ENCODE measurements at regions not wholly inside any gene's neighbourhood (a gene's known extent, or its start where the extent isn't known, plus 50 kb on each side); places are given as distances from the start of the nearest gene placed in this dataset.

GRCh38 chr13:107821492-107821891, 393.8 kb downstream of the LIG4 start:
- H3K9ac ChIP-seq (replicated peaks; ENCODE audit: extremely low read depth, insufficient read depth, low read length): no peak overlapping the region
- H3K4me2 ChIP-seq (ENCODE audit: insufficient read depth, low read length): no peak overlapping the region
- dilution Hi-C loops (cut with MboI; ENCODE audit: extremely low pct_ligation_motif_present, low sequenced_read_pairs) (no loop called here), intact Hi-C loops (cut with micrococcal nuclease) (no loop called here)
- H3K27me3 ChIP-seq (ENCODE audit: control insufficient read depth in 2 of 2, insufficient read depth in 2 of 2, low read length in 2 of 2): no peaks in the 10 kb centered on the region
- H4K20me1 ChIP-seq (replicated peaks; ENCODE audit: control insufficient read depth, extremely low read depth, insufficient read depth, low read length): no peaks in the 10 kb centered on the region
- H3K36me3 ChIP-seq (ENCODE audit: control insufficient read depth in 2 of 2, extremely low read depth in 1 of 2, insufficient read depth in 2 of 2, low read length in 2 of 2): no peaks in the 10 kb centered on the region
- no peak overlapping the region for H3K4me3 ChIP-seq (replicated peaks in 1 of 3; ENCODE audit: insufficient read depth in 1 of 3, low read depth in 1 of 3, low read length in 3 of 3)
- peaks cover 4% of the 10 kb centered on the region for H3K4me1 ChIP-seq (ENCODE audit: control insufficient read depth, extremely low read depth, insufficient read depth, low read length)
- ChIA-PET POLR2A (no interaction called here), CTCF (no interaction called here)
- H3K9me1 ChIP-seq (replicated peaks; ENCODE audit: control insufficient read depth, extremely low read depth, insufficient read depth, low read length): no peaks in the 10 kb centered on the region
- no peaks in the 10 kb centered on the region for H3K79me2 ChIP-seq (ENCODE audit: control insufficient read depth, insufficient read depth, low read length)
- TF ChIP-seq EZH2 (IDR thresholded peaks at IDR 0.05; ENCODE audit: borderline replicate concordance, low read depth, low read length, severe bottlenecking): no peak
- no peak for TF ChIP-seq MAX (IDR thresholded peaks at IDR 0.05; ENCODE audit: insufficient read depth, insufficient read length)
- peak; percentile 42 for FAIRE-seq
- no peak overlapping the region for H2AFZ ChIP-seq (ENCODE audit: low read depth, low read length)
- no TSS peak for BruUV-seq (replicated peaks)
- H3K27ac ChIP-seq (ENCODE audit: insufficient read depth, low read depth, low read length): no peak overlapping the region
- DNase-seq (ENCODE audit: low read depth, low spot score): no peak
- no peaks in the 10 kb centered on the region for H3K9me3 ChIP-seq (replicated peaks; ENCODE audit: control insufficient read depth, insufficient read depth, low read length)

- ChIA-PET POLR2A (no interaction called here), CTCF (interaction anchor here (0.6 kb wide), 1 partner anchor 313 kb away, joined by 3 read pairs; no protein-coding TSS in a partner anchor)
- no peaks in the 10 kb centered on the region for H3K36me3 ChIP-seq (ENCODE audit: control insufficient read depth in 2 of 2, extremely low read depth in 1 of 2, insufficient read depth in 2 of 2, low read length in 2 of 2)
- no peak overlapping the region for H3K9ac ChIP-seq (replicated peaks; ENCODE audit: extremely low read depth, insufficient read depth, low read length)
- H3K27ac ChIP-seq (ENCODE audit: insufficient read depth, low read depth, low read length): no peak overlapping the region
- H3K9me3 ChIP-seq (replicated peaks; ENCODE audit: control insufficient read depth, insufficient read depth, low read length): no peaks in the 10 kb centered on the region
- H3K27me3 ChIP-seq (ENCODE audit: control insufficient read depth in 2 of 2, insufficient read depth in 2 of 2, low read length in 2 of 2): no peaks in the 10 kb centered on the region
- FAIRE-seq (no peak), DNase-seq (ENCODE audit: low read depth, low spot score) (no peak)
- intact Hi-C loops (cut with micrococcal nuclease): no loop called here
- dilution Hi-C loops (cut with MboI; ENCODE audit: extremely low pct_ligation_motif_present, low sequenced_read_pairs): no loop called here
- H3K4me3 ChIP-seq (replicated peaks in 1 of 3; ENCODE audit: insufficient read depth in 1 of 3, low read depth in 1 of 3, low read length in 3 of 3): no peak overlapping the region
- H3K79me2 ChIP-seq (ENCODE audit: control insufficient read depth, insufficient read depth, low read length): no peaks in the 10 kb centered on the region
- no peak overlapping the region for H3K4me2 ChIP-seq (ENCODE audit: insufficient read depth, low read length)
- H2AFZ ChIP-seq (ENCODE audit: low read depth, low read length): no peak overlapping the region
- no peak for TF ChIP-seq FOS (IDR thresholded peaks at IDR 0.05; ENCODE audit: borderline replicate concordance, insufficient read depth, low read length)
- no peak for TF ChIP-seq MAX (IDR thresholded peaks at IDR 0.05; ENCODE audit: insufficient read depth, insufficient read length)
- H3K4me1 ChIP-seq (ENCODE audit: control insufficient read depth, extremely low read depth, insufficient read depth, low read length): peaks cover 4% of the 10 kb centered on the region
- no peaks in the 10 kb centered on the region for H3K9me1 ChIP-seq (replicated peaks; ENCODE audit: control insufficient read depth, extremely low read depth, insufficient read depth, low read length)
- BruUV-seq (replicated peaks): no TSS peak
- no peaks in the 10 kb centered on the region for H4K20me1 ChIP-seq (replicated peaks; ENCODE audit: control insufficient read depth, extremely low read depth, insufficient read depth, low read length)
These were observed 396.3 kb downstream of the LIG4 start for GRCh38 chr13:107819071-107819470.
